NCI-H226 (cell line): ENCODE measurements at regions not wholly inside any gene's neighbourhood (a gene's known extent, or its start where the extent isn't known, plus 50 kb on each side); places are given as distances from the start of the nearest gene placed in this dataset.
"Not testable (repeated sequence)": the region's sequence is repeated elsewhere in the genome, so short reads cannot be mapped to it uniquely, and the experiment has no call there.

Experiments used
- DNase-seq: peaks from one replicate; pipeline ENCODE4 v3.0.0-alpha.2; 2015

DNA sequence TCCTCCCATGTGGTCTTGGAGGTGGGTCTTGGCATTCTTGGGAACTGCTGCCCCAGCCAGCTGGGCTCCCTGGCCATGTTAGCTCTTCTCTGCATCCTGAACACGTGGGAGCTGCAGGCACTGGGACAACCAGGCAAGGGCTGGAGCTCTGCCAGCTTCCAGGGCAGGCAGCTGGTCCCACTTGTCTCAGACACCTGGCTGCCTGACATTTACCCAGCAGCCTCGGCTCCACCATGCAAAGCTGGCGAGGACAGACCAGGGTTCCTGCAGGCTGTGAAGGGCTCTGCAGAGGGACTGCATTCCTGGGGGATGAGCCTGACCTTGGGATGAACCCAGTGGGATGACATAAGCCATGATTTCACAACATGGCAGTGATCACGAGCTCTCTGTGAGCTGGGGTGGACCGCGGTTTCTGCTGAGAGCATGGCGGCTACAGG is 99.0 kb upstream of the TSHZ3 start:
- DNase-seq = no peak

DNA sequence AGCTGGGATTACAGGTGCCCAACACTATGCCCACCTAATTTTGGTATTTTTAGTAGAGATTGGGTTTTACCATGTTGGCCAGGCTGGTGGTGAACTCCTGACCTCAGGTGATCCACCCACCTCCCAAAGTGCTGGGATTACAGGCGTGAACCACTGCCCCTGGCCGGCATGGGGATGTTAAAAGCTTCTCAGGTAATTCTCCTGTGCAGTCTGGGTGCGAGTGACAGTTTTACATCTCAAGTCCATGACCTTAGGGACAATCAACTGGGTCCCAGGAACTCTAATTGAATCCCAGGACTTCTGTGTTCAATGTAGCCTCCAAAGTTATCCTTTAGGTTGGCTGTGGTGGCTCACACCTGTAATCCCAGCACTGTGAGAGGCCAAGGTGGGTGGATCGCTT is 100.1 kb upstream of the TSHZ3 start:
- no peak for DNase-seq

DNA sequence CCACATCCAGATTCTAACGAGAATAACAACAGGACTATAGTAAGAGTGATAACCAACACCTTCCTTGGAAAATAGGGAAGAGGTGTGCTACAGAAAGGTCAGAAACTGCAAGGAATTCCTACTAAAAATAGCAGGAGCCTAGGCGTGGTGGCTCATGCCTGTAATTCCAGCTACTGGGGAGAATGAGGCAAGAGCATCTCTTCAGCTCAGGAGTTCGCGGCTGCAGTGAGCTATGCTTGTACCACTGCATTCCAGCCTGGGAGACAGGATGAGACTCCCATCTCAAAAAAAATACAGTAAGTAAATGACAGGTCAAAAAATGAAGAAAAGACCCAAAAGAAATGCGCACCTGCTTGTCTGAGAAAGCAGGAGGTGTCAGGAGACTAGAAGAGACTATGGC is 101.5 kb upstream of the TSHZ3 start:
- DNase-seq = no peak

DNA sequence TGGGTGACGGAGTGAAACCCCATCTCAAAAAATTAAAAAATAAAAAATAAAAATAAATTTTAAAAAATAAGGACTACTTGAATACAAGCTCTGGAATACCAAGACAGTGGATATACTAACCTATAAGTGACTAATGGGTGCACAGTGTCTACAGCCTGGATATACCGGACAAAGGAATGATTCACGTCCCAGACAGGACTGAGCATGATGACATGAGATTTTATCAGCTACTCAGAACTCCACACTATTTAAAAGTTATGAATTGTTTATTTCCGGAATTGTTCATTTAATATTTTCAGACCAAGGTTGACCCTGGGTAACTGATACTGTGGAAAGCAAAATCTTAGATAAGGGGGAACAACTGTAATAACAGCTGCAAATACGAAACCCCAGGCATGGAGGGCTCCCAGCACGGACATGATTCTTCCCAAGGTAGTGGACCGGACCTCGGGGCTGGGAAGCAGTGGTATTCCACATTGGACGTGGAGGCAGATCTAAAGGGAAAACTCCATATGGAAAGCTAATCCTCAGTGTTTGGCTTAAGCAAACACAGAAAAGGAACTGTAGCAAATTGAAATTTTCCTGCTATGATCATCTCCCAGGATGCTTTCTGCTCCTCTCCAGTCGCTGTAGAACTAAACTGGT is 102.6 kb upstream of the TSHZ3 start:
- no peak for DNase-seq

DNA sequence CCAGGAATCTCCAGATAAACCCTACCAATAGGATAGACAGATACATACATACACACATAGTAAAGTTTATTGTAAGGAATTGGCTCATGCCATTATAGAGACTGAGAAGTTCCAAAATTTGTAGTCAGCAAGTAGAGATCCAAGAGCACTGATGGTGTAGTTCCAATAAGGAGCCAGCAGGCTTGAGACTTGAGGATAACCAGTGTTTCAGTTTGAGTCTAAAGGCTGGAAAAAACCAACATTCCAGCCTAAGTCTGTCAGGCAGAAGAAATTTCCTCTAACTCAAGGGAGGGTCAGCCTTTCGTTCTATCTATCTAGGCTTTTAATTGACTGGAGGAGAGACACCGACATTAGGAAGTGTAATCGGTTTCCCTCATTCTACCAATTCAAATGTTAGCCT is 110.2 kb upstream of the TSHZ3 start:
- DNase-seq = no peak

DNA sequence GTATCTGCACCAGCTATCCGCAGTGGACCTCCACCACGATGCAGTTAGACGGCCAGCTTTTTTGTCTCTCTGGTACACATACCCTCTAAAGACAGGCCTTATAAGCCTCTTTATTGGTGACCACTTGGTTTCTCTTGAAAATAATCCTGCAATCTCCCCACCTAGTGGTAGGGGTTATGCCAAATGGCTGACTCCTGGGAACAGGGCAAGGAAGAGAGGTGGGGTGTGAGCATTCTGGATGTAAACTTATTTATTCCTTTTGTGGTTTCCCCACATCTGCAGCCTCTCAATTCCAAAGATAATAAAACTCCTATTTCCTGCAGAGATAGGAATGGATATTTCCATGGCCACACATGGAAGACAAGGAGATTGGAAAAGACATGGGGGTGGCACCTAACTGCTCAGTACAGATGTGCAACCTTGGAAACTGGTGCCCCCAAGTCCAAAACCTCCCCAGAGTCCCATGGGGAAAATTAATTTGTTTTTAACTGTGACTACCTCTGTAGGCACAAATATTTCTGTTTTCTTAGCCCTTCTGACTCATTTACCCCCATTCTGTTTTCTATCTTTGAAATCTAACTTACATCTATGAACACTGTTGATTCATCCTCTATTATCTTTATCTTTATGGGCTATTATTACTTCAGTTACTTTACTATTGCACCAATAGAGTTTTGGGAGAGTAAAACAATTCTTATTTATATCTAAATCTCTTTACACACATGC is 112.7 kb upstream of the TSHZ3 start:
- DNase-seq = no peak

DNA sequence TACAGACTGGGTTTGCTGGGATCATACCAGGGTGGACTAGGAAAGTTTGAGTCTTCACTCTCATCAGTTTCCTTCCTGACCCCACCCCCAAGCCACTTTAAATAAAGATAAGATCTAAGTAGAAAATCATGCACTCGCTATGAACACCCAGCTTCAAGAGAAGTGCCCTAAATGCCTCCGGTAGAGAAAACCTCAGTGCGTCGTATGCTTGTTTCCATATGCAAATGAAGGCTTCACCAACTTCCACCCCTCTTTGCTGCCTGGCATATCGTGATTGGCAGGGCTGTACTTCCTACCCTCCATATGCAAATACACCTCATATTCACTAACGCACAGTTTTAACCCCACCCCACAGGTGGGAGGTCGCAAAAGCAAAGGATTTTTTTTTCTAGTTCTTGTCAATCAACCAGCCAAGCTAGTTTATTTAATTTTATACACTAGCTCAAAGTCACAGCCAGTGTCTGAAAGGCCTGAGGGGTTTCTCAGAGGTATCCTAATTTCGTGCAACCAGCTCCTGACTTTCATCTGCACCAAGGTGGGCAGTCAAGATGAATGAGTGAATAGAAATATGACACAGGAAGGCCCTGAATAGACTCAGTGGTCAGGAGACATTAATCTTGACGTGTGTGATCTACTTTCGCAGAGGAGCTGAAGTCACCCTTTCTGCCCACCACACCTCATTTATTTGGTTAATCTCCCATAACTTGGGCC is 121.1 kb upstream of the TSHZ3 start:
- no peak for DNase-seq

DNA sequence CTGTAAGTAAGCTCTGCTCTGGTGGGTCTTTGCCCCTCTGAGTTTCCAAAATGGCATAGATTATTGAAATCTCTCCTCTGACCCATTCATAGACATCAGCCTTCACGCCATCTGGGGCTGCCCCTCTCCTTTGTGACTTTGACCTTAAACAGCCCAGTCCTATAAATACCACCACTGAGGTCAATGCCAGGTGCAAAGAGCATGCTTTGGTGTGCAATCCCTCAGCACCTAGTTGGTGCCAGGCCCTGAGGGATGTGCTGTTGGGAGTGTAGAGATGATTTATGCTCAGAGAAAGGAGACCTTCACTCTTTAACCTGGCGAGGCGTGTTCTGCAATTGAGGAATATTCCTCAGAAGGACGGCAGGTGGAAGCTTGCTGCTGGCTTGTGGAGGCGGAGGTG is 121.7 kb upstream of the TSHZ3 start:
- DNase-seq = no peak

DNA sequence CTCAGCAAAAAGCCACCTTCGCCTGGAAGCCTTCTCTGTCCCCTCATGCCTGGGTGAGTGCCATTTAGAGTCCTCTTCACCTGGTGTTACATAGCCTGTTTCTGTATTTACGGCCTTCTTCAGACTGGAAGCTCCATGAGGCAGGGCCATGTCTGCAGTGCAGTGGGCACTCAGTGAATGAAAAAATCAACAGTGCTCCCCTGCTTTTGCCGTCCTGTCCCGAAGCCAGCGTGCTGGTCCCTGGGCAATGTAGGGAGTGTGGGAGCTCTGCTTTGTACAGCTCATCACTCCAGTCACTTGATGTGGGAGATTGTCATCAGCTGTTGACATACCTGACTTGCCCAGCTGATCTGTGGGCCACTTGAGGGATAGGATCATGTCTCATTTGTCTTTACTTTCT is 129.0 kb upstream of the TSHZ3 start:
- no peak for DNase-seq

DNA sequence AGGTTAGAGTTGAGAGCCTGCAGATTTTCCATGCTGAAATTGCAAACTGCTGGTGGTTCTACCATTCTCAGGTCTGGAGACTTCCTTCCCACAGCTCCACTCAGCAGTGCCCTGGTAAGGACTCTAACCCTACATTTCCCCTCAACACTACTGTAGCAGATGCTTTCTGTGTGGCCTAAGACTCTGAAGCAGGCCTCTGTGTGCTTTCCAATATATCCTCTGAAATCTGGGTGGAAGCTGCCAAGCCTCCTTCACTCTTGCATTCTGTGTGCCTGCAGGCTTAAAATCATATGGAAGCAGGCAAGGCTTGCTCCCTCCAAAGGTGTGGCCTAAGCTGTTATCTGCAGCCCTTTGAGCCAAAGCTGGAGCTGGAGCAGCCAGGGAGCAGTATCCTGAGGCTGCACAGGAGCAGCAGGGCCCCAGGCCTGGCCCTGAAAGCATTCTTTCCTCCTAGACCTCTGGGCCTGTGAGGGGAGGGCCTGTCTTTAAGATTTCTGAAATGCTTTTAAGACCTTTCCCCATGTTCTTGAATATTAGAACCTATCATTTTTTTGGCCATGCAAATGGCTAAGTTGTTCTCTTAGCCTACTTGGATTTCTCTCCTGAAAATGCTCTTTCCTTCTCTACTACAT is 134.1 kb upstream of the TSHZ3 start:
- no peak for DNase-seq

DNA sequence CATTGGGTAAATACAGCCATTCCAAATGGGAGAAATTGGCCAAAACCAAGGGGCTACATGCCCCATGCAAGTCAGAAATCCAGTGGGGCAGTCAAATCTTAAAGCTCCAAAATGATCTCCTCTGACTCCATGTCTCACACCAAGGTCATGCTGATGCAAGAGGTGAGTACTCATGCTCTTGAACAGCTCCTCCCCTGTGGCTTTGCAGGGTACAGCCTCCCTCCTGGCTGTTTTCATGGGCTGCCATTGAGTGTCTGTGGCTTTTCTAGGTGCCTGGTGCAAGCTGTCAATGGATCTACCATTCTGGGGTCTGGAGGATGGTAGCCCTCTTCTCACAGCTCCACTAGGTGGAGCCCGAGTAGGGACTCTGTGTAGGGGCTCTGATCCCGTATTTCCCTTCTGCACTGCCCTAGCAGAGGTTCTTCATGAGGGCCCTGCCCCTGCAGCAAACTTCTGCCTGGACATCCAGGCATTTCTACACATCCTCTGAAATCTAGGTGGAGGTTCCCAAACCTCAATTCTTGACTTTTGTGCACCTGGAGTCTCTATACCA is 135.7 kb upstream of the TSHZ3 start:
- not testable (repeated sequence) for DNase-seq

DNA sequence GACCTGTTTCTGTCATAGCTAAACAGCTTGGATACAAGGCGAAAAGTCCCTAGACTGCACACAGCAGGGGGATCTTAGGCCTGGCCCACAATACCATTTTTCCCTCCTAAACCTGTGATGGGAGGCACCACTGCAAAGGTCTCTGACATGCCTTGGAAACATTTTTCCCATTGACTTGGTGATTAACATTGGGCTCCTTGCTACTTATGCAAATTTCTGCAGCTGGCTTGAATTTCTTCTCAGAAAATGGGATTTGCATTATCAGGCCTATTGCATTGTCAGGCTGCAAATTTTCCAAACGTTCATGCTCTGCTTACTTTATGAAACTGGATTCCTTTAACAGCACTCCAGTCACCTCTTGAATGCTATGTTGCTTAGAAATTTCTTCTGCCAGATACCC is 136.2 kb upstream of the TSHZ3 start:
- DNase-seq = no peak

DNA sequence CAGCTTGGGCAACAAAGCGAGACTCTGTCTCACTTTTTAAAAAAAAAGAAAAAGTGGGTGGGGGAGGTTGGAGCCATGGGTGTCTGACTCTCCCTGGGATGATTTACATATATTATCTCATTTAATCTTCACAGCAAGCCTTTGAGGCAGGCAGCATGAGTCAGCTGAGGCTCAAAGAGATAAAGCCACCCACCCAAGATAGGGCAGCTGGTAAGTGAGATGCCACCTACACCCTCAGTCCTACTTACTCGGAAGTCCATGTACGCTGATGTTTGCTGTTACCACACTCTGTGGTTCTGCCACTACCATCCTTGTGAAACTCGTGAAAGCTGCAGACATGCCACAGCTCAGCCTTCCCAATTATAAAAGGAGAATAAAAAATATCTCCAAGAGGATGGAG is 142.0 kb upstream of the TSHZ3 start:
- DNase-seq = no peak

DNA sequence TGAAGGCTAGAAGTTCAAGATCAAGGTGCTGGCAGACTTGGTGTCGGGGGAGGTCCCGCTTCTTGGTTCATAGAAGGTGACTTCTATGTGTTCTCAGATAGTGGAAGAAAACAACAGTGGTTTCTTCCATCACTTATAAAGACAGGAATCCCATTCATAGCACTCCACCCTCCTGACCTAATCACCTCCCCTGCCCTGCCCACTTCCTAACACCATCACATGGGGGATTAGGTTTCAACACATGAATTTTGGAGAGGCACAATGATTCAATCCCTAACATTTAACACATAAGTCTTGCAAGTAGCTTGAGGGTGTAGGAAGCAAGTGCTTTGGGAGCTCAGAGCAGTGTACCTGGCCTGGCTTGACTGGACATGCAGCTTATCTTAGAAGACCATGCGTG is 142.8 kb upstream of the TSHZ3 start:
- DNase-seq = no peak

DNA sequence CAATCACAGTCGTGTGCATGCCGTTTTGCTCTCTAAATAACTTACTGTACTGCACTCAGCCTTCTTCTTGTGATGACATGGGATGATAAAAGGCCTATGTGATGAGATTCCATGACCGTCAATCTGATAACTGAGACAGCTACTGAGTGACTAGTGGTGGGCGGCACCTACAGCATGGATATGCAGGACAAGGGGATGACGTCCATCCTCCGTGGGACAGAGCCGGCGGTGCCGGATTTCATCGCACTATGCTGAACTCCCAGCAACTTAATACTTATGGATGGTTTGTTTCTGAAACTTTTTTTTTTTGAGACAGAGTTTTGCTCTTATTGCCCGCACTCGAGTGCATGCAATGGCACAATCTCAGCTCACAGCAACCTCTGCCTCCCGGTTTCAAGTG is 146.8 kb upstream of the TSHZ3 start:
- no peak for DNase-seq

DNA sequence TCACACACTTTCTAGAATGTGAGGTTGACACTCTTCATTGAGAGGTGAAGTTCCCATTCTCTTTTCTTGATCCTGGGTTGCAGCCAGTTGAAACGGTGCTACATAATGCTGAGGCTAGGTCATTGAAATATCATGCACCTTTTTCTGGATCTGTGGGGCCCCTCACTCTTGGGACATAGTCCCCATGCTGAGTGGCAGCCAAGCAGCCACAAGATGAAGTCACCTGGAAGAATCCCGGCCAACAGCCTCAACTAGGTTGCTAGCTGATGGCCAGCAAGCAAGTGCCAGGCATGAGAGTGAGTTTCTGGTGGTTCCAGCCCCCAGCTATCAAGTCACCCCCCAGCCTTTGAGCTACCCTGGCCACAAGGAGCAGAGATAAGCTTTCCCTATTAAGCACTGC is 148.5 kb upstream of the TSHZ3 start:
- DNase-seq = no peak

DNA sequence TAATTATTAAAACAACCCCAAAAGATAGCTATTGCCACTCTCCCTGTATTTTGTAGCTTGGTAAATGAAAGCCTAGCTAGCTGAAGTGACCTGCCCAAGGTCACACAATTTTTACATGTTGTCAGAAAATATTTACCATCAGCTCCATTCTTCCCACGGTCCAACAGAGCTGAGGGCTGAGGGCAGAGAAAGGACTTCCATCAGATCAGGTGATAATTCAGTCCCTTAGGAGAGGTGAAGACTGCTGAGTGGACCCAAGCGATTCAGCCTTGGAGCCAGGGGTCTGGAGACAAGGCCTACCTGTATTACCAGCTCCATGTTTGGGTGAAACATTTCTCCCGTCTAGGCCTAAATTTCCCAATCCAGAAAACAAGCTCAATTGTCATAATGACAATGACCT is 149.5 kb upstream of the TSHZ3 start:
- no peak for DNase-seq

DNA sequence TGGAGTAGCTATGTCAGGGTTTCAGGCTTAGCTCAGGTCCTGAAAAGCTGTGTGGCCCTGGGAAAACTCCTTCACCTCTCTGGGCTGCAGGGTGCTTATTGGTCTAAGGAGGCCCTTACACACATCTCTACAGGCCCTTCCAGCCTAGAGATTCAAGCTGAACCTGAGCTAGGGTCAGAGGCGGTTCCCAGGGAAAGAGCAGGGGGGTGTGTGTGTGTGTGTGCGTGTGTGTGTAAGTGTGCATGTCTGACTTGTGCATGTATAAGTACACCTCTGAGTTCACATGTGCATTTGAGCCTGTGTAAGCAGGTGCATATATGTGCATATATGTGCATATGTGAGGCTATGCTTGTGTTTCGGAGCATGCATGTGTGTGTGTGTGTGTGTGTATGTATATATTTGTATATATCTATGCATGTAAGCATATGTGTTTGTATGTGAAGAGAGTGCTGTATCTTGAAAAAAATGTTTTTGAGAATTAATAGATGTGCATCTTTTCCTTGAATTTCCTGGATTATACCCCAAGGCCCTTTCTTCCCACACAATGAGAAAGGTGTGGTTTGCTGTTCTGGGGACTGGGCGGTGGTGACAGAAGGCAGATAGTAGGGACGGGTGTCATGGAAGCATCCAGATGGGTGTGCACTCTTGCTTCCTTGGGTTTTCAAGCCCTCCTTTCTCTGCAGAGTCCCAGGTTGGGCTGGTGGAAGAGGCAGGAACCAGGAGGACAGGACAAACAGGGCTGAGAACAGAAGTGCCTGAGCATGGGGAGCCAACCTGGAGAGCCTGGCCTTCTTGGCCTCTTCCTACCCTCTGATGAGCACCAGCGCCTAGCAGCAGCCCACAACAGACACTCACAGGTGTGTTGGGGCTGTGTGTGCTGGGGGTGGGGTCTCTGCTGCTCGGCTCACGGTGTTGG is 150.3 kb upstream of the TSHZ3 start:
- no peak for DNase-seq

DNA sequence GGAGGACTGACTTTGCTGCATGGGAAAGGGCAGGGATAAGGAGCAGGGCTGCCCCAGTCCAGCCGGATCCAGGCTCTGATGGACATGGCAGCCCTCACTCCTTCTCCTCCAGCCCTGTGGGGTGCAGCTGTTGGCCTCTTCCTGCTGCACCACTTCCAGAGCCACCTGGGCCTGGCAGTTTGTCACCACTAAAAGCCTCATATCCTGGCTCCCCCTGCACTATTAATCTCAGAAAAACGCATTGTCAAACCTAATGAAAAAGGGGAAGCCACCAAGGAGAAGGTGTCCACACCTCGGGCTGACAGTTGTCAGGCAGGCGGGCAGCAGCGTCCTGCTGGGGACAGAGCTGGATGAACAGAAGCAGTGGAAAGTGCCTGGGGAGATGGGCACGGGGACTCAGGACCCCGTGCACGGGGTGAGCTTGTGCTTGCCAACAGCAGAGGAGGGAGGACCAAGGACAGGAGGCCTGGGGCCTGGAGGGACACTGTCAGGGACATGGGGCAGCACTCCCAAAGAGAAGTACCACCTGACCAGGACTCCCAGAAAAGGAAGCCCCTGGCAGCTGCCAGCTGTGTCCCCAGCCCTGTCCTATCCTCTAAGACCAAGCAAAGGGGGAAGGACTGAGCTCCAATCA is 151.1 kb upstream of the TSHZ3 start:
- no peak for DNase-seq

DNA sequence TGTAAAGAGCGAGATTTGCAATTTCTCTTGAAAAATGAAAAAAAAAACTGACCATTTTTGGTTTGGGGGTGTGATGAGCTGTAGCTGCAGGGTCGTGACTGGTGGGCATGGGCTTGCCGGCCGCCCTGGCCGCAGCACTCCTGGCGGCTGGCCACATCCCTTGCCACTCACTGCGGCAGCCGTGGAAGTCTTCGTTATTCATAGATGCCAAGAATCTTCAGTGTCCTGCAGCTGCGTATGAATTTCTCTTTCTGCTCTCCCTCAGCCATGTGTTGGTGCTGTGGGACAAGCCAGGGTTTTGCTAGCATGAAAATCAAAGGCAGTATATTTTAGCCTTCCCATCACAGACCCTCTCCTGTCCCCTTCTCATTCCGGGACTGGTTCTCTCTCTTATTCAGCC is 151.7 kb upstream of the TSHZ3 start:
- DNase-seq = no peak

DNA sequence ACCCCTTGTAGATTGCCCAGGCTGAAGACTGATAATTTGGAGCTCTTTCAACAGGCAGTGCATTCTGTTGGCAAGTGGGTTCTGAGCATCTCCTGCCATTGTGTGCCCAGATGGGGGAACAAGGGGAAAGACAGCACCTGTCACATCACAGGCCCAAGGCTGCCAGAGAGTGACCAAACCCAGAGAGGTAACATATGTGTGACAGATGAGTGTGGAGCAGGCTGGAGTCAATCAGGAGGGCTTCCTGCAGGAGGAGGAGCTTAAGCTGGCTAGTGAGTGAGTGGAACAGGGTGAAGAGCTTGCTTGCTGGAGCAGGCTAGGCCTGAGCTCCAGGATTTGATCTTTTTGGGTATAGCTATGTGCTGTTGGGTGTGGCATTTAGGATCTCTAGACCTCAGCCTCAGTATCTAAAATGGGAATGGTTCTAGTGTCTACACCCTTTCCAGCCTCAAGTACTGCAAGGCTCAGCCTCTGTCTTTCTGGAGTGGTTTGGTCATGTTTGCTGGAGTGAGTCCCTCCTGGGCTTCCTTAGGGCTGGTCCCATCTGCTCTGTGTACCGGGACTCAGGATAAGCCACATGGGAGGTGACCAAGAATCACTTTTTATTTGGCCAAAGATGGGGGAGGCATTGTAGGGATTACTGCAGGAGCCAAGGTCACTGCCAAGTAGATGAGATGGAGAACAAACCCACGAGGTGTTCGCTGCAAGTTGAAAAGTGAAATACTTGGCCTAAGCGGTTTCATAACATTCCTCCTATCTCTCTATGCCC is 152.4 kb upstream of the TSHZ3 start:
- no peak for DNase-seq
